ENCODE measurements at regions not wholly inside any gene's neighbourhood (a gene's known extent, or its start where the extent isn't known, plus 50 kb on each side); places are given as distances from the start of the nearest gene placed in this dataset.

DNA sequence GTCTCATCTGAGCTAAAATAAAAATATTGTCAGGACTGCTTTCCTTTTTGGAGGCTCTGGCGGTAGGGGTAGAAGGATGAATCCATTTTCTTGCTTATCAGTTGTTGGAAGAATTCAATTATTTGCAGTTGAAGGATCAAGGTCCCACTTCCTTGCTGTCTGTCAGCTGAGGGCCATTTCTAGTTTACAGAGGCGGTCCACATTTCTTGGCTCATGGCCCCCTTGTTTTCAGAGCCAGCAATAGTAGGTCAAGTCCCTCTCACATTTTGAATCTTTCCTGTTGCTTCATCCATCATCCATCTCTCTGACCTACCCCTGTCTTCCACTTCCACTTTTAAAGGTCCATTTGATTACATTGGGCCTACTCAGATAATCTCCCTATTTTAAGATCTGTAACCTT lies 1099.3 kb upstream of the DIAPH2 start:
- H3K9me3 ChIP-seq (ENCODE audit: low read depth, low read length, poor library complexity, severe bottlenecking) = no peaks in the 10 kb centered on the region
- POLR2A ChIA-PET (ENCODE audit: low non-redundant PET) = no interaction called here
- no peaks in the 10 kb centered on the region for H3K27me3 ChIP-seq (replicated peaks; ENCODE audit: insufficient read depth, low read depth, low read length, poor library complexity)
- CTCF ChIA-PET = no interaction called here
- BruUV-seq (replicated peaks) = no TSS peak
- H3K4me3 ChIP-seq (ENCODE audit: low read depth, low read length, poor library complexity, severe bottlenecking) = no peak overlapping the region
- intact Hi-C loops (cut with micrococcal nuclease; ENCODE audit: unreplicated experiment) = no loop called here
- H3K4me1 ChIP-seq (ENCODE audit: insufficient read depth, low read length, poor library complexity, severe bottlenecking) = no peaks in the 10 kb centered on the region
- TF ChIP-seq, protein P1, sequence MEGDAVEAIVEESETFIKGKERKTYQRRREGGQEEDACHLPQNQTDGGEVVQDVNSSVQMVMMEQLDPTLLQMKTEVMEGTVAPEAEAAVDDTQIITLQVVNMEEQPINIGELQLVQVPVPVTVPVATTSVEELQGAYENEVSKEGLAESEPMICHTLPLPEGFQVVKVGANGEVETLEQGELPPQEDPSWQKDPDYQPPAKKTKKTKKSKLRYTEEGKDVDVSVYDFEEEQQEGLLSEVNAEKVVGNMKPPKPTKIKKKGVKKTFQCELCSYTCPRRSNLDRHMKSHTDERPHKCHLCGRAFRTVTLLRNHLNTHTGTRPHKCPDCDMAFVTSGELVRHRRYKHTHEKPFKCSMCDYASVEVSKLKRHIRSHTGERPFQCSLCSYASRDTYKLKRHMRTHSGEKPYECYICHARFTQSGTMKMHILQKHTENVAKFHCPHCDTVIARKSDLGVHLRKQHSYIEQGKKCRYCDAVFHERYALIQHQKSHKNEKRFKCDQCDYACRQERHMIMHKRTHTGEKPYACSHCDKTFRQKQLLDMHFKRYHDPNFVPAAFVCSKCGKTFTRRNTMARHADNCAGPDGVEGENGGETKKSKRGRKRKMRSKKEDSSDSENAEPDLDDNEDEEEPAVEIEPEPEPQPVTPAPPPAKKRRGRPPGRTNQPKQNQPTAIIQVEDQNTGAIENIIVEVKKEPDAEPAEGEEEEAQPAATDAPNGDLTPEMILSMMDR (conservative IDR thresholded peaks at IDR 0.05; ENCODE audit: low read depth, low read length) = no peak
- no peak for TF ChIP-seq EZH2 (IDR thresholded peaks at IDR 0.05; ENCODE audit: borderline replicate concordance, low read depth, low read length, poor library complexity, severe bottlenecking)
- no peaks in the 10 kb centered on the region for H3K36me3 ChIP-seq (ENCODE audit: insufficient read depth, low read length, poor library complexity, severe bottlenecking)
- no peak overlapping the region for H3K27ac ChIP-seq (ENCODE audit: low read depth, low read length, poor library complexity, severe bottlenecking)
- no peak for DNase-seq (ENCODE audit: low spot score)

DNA sequence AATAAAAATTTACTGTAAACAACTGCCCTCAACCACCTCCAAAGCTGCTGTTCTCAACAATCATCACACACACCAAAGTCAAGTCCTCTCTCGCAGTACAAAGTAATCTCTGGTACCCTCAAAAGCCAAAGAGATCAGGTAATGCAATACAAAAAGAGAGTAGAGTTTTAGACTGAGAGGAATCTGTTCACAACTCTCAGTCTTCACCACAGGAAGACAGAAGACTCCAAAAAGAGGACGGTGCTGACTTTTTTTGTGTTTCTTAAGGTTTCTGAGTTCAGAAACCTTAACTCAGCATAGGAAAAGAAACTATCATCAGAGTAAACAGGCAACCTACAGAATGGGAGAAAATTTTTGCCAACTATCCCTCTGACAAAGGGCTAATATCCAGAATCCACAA lies 1072.3 kb upstream of the DIAPH2 start:
- Histone ChIP-seq H3K4me1 (ENCODE audit: insufficient read depth, low read length, poor library complexity, severe bottlenecking) (no peaks in the 10 kb centered on the region), H3K27ac (ENCODE audit: low read depth, low read length, poor library complexity, severe bottlenecking) (no peak overlapping the region), H3K27me3 (replicated peaks; ENCODE audit: insufficient read depth, low read depth, low read length, poor library complexity) (no peaks in the 10 kb centered on the region), H3K36me3 (ENCODE audit: insufficient read depth, low read length, poor library complexity, severe bottlenecking) (no peaks in the 10 kb centered on the region), H3K9me3 (ENCODE audit: low read depth, low read length, poor library complexity, severe bottlenecking) (no peaks in the 10 kb centered on the region), H3K4me3 (ENCODE audit: low read depth, low read length, poor library complexity, severe bottlenecking) (no peak overlapping the region)
- BruUV-seq (replicated peaks) = no TSS peak
- ChIA-PET CTCF (no interaction called here), POLR2A (ENCODE audit: low non-redundant PET) (no interaction called here)
- DNase-seq (ENCODE audit: low spot score) = no peak
- no peak for TF ChIP-seq EZH2 (IDR thresholded peaks at IDR 0.05; ENCODE audit: borderline replicate concordance, low read depth, low read length, poor library complexity, severe bottlenecking)
- TF ChIP-seq, protein P1 (conservative IDR thresholded peaks at IDR 0.05; ENCODE audit: low read depth, low read length) = no peak
- intact Hi-C loops (cut with micrococcal nuclease; ENCODE audit: unreplicated experiment) = no loop called here

DNA sequence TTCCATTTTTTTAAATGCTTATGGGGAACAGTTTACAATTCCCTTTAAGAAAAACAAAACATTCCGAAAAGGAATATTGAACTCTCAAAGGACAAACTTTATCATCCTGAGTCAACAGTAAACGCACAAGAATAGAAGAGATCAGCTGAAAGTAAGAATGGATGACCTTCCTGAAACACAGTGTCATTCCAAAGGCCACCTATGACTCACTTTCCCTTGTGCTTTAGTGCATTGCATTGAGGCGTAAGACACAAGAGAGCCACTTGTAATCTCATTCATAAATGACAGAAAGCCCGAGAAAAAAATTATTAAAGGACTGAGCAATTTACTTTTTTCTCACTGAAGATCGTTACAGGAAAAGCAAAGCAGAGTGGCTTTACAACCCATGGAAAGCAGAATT lies 1062.4 kb upstream of the DIAPH2 start:
- Histone ChIP-seq H3K27ac (ENCODE audit: low read depth, low read length, poor library complexity, severe bottlenecking) (no peak overlapping the region), H3K27me3 (replicated peaks; ENCODE audit: insufficient read depth, low read depth, low read length, poor library complexity) (no peaks in the 10 kb centered on the region), H3K9me3 (ENCODE audit: low read depth, low read length, poor library complexity, severe bottlenecking) (no peaks in the 10 kb centered on the region), H3K4me3 (ENCODE audit: low read depth, low read length, poor library complexity, severe bottlenecking) (no peak overlapping the region), H3K36me3 (ENCODE audit: insufficient read depth, low read length, poor library complexity, severe bottlenecking) (no peaks in the 10 kb centered on the region), H3K4me1 (ENCODE audit: insufficient read depth, low read length, poor library complexity, severe bottlenecking) (no peaks in the 10 kb centered on the region)
- no peak for DNase-seq (ENCODE audit: low spot score)
- POLR2A ChIA-PET (ENCODE audit: low non-redundant PET) = no interaction called here
- intact Hi-C loops (cut with micrococcal nuclease; ENCODE audit: unreplicated experiment) = no loop called here
- CTCF ChIA-PET = no interaction called here
- TF ChIP-seq, protein P1 (conservative IDR thresholded peaks at IDR 0.05; ENCODE audit: low read depth, low read length) = no peak
- TF ChIP-seq EZH2 (IDR thresholded peaks at IDR 0.05; ENCODE audit: borderline replicate concordance, low read depth, low read length, poor library complexity, severe bottlenecking) = no peak
- no TSS peak for BruUV-seq (replicated peaks)

Data from A673 (cell line).